HepG2 (cell line): ENCODE measurements at regions not wholly inside any gene's neighbourhood (a gene's known extent, or its start where the extent isn't known, plus 50 kb on each side); places are given as distances from the start of the nearest gene placed in this dataset.

ENCODE experiments used
- POLR2AphosphoS5 ChIP-seq: IDR thresholded peaks from 2 replicates; pipeline ENCODE4 v1.6.1; 2012; ENCODE audit warnings: low read depth, low read length
- ZNF510 ChIP-seq: sonication (generic); formaldehyde crosslinking; IDR thresholded peaks from 2 replicates; pipeline ENCODE4 v1.4.0; 2020; ENCODE audit warnings: low read depth, mild to moderate bottlenecking, missing genetic modification reagents
- TF ChIP-seq, protein P1 (sequence below): sonication (generic); formaldehyde crosslinking; IDR thresholded peaks from 2 replicates; pipeline ENCODE4 v1.8.1; 2023; ENCODE audit warnings: missing genetic modification reagents, inconsistent platforms, borderline replicate concordance

DNA sequence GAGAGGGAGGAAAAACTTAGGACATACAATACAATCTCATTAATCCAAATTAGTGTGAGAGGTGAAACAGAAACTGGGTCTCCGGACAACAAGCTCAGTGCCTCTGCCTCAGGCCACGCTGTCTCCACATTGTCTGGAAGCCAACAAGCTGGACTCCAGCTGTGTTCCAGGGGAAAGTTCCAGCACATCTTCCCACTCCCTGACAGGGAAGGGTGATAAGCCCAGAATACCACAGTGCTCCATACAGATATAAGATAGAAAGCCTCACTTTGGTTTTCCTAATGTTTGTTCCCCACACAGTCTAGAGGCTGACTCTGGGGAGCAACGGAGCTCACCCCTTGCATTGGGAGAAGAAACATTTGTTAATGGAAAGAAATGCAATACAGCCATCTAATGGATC is 117.1 kb upstream of the SPTLC3 start:
- TF ChIP-seq POLR2AphosphoS5 = no peak
- TF ChIP-seq, protein P1, sequence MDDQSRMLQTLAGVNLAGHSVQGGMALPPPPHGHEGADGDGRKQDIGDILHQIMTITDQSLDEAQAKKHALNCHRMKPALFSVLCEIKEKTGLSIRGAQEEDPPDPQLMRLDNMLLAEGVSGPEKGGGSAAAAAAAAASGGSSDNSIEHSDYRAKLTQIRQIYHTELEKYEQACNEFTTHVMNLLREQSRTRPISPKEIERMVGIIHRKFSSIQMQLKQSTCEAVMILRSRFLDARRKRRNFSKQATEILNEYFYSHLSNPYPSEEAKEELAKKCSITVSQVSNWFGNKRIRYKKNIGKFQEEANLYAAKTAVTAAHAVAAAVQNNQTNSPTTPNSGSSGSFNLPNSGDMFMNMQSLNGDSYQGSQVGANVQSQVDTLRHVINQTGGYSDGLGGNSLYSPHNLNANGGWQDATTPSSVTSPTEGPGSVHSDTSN (CRISPR knock-in tag) = no peak
- no peak for TF ChIP-seq ZNF510 (CRISPR knock-in tag)
